ENCODE measurements at regions not wholly inside any gene's neighbourhood (a gene's known extent, or its start where the extent isn't known, plus 50 kb on each side); places are given as distances from the start of the nearest gene placed in this dataset.

- Histone ChIP-seq H3K4me3 (ENCODE audit: low read depth, low read length, poor library complexity, severe bottlenecking) (no peak overlapping the region), H3K79me2 (ENCODE audit: insufficient read depth, low read depth, low read length) (no peaks in the 10 kb centered on the region), H4K20me1 (ENCODE audit: insufficient read depth, low read length) (no peaks in the 10 kb centered on the region), H2AFZ (ENCODE audit: low read length) (no peak overlapping the region), H3K9me2 (ENCODE audit: insufficient read depth, low read length) (no peaks in the 10 kb centered on the region), H3K9me3 (ENCODE audit: low read length) (no peaks in the 10 kb centered on the region), H3K4me2 (ENCODE audit: low read length) (no peak overlapping the region), H3K4me1 (ENCODE audit: insufficient read depth, low read length, poor library complexity, severe bottlenecking) (no peaks in the 10 kb centered on the region), H3K27ac (ENCODE audit: low read depth, low read length, poor library complexity, severe bottlenecking) (no peak overlapping the region), H3K36me3 (ENCODE audit: insufficient read depth, low read length) (no peaks in the 10 kb centered on the region)
- intact Hi-C loops (cut with micrococcal nuclease; ENCODE audit: unreplicated experiment): no loop called here
- no peak for DNase-seq (ENCODE audit: low spot score)
- no peak for TF ChIP-seq CTCF (conservative IDR thresholded peaks at IDR 0.05; ENCODE audit: low read length)
- no peak for TF ChIP-seq EZH2phosphoT487 (IDR thresholded peaks at IDR 0.05; ENCODE audit: borderline replicate concordance, low read depth, low read length)
- CTCF ChIA-PET (ENCODE audit: unreplicated experiment): no interaction called here
- BruUV-seq (replicated peaks): no TSS peak
- POLR2A ChIA-PET: no interaction called here
These were observed 192.9 kb upstream of the PRNP start for GRCh38 chr20:4493386-4493785.

GRCh38 chr20:4491643-4492042, 194.6 kb upstream of the PRNP start:
- Histone ChIP-seq H2AFZ (ENCODE audit: low read length) (no peak overlapping the region), H3K27ac (ENCODE audit: low read depth, low read length, poor library complexity, severe bottlenecking) (no peak overlapping the region), H3K9me3 (ENCODE audit: low read length) (no peaks in the 10 kb centered on the region), H4K20me1 (ENCODE audit: insufficient read depth, low read length) (no peaks in the 10 kb centered on the region), H3K4me2 (ENCODE audit: low read length) (no peak overlapping the region), H3K36me3 (ENCODE audit: insufficient read depth, low read length) (no peaks in the 10 kb centered on the region), H3K79me2 (ENCODE audit: insufficient read depth, low read depth, low read length) (no peaks in the 10 kb centered on the region), H3K9me2 (ENCODE audit: insufficient read depth, low read length) (no peaks in the 10 kb centered on the region), H3K4me3 (ENCODE audit: low read depth, low read length, poor library complexity, severe bottlenecking) (no peak overlapping the region), H3K4me1 (ENCODE audit: insufficient read depth, low read length, poor library complexity, severe bottlenecking) (no peaks in the 10 kb centered on the region)
- no peak for DNase-seq (ENCODE audit: low spot score)
- CTCF ChIA-PET (ENCODE audit: unreplicated experiment): no interaction called here
- intact Hi-C loops (cut with micrococcal nuclease; ENCODE audit: unreplicated experiment): no loop called here
- BruUV-seq (replicated peaks): no TSS peak
- POLR2A ChIA-PET: no interaction called here
- TF ChIP-seq EZH2phosphoT487 (IDR thresholded peaks at IDR 0.05; ENCODE audit: borderline replicate concordance, low read depth, low read length) (no peak), CTCF (conservative IDR thresholded peaks at IDR 0.05; ENCODE audit: low read length) (no peak)

- Histone ChIP-seq H3K4me1 (ENCODE audit: insufficient read depth, low read length, poor library complexity, severe bottlenecking) (no peaks in the 10 kb centered on the region), H3K9me3 (ENCODE audit: low read length) (no peaks in the 10 kb centered on the region), H3K27ac (ENCODE audit: low read depth, low read length, poor library complexity, severe bottlenecking) (no peak overlapping the region), H3K36me3 (ENCODE audit: insufficient read depth, low read length) (no peaks in the 10 kb centered on the region), H4K20me1 (ENCODE audit: insufficient read depth, low read length) (no peaks in the 10 kb centered on the region), H3K79me2 (ENCODE audit: insufficient read depth, low read depth, low read length) (no peaks in the 10 kb centered on the region), H3K9me2 (ENCODE audit: insufficient read depth, low read length) (no peaks in the 10 kb centered on the region), H3K4me2 (ENCODE audit: low read length) (no peak overlapping the region), H3K4me3 (ENCODE audit: low read depth, low read length, poor library complexity, severe bottlenecking) (no peak overlapping the region), H2AFZ (ENCODE audit: low read length) (no peak overlapping the region)
- no peak for DNase-seq (ENCODE audit: low spot score)
- POLR2A ChIA-PET: interaction anchor here (0.6 kb wide), 1 partner anchor 520 kb away, joined by 3 read pairs; no protein-coding TSS in a partner anchor
- intact Hi-C loops (cut with micrococcal nuclease; ENCODE audit: unreplicated experiment): no loop called here
- no TSS peak for BruUV-seq (replicated peaks)
- CTCF ChIA-PET (ENCODE audit: unreplicated experiment): no interaction called here
- TF ChIP-seq EZH2phosphoT487 (IDR thresholded peaks at IDR 0.05; ENCODE audit: borderline replicate concordance, low read depth, low read length) (no peak), CTCF (conservative IDR thresholded peaks at IDR 0.05; ENCODE audit: low read length) (no peak)
These were observed 195.5 kb upstream of the PRNP start for GRCh38 chr20:4490606-4491280.
